ENCODE measurements at regions not wholly inside any gene's neighbourhood (a gene's known extent, or its start where the extent isn't known, plus 50 kb on each side); places are given as distances from the start of the nearest gene placed in this dataset.
"Not testable (repeated sequence)": the region's sequence is repeated elsewhere in the genome, so short reads cannot be mapped to it uniquely, and the experiment has no call there.

DNA sequence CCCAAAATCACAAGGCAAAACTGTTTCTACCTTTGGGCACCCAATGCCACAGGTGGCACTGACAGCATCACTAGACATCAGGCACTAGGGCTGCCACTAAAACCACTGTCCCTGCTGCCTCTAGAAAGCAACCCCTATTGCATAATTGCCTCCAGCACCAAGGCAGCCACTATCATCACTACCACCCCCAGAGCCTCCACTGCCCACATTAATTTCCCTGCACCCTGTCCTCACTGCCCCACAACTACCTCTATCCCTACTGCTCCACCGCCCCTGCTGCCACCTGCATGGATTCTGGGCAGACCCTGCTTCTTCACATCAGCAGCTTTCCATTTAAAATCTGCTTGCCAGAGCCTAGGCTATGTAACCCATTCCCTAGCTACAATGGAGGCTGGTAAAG is 68.6 kb upstream of the CACHD1 start:
- 92 to 95% methylated on average over 1 of the region's 1 CpG for WGBS, 2 donors
- intact Hi-C loops (cut with DNase I), result no loop called here

DNA sequence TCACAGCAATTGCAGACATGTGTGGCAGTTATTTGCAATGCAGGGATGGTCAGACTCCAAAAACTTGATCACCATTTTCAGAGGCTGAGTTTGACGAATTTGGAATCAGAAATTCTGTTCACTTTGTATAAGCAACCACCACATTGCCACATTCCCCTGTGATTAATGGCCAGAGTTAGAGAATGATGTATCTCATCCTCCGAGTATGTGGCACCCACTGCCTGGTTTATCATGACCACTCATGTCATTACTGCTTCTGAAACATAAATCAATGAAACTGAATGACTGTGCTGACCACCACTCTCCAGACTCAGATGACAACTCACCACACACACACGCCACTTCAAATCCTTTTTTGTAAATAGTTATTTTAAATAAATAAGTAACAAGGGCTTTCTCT is 66.6 kb upstream of the CACHD1 start:
- intact Hi-C loops (cut with DNase I), result no loop called here

More for the DNA sequence above, 68.6 kb upstream of the CACHD1 start:
- DNase-seq, result no peak
- no peaks in the 10 kb centered on the region for H3K4me1 ChIP-seq
- no peaks in the 10 kb centered on the region for H3K9me3 ChIP-seq
- no peaks in the 10 kb centered on the region for H3K36me3 ChIP-seq
- no peak overlapping the region for H3K4me3 ChIP-seq (replicated peaks in 1 of 3)
- H3K27me3 ChIP-seq, result no peaks in the 10 kb centered on the region
- no peak overlapping the region for H3K27ac ChIP-seq
- TF ChIP-seq POLR2A (IDR thresholded peaks at IDR 0.05), result no peak
- TF ChIP-seq, protein P1, sequence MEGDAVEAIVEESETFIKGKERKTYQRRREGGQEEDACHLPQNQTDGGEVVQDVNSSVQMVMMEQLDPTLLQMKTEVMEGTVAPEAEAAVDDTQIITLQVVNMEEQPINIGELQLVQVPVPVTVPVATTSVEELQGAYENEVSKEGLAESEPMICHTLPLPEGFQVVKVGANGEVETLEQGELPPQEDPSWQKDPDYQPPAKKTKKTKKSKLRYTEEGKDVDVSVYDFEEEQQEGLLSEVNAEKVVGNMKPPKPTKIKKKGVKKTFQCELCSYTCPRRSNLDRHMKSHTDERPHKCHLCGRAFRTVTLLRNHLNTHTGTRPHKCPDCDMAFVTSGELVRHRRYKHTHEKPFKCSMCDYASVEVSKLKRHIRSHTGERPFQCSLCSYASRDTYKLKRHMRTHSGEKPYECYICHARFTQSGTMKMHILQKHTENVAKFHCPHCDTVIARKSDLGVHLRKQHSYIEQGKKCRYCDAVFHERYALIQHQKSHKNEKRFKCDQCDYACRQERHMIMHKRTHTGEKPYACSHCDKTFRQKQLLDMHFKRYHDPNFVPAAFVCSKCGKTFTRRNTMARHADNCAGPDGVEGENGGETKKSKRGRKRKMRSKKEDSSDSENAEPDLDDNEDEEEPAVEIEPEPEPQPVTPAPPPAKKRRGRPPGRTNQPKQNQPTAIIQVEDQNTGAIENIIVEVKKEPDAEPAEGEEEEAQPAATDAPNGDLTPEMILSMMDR (IDR thresholded peaks at IDR 0.05), result no peak

DNA sequence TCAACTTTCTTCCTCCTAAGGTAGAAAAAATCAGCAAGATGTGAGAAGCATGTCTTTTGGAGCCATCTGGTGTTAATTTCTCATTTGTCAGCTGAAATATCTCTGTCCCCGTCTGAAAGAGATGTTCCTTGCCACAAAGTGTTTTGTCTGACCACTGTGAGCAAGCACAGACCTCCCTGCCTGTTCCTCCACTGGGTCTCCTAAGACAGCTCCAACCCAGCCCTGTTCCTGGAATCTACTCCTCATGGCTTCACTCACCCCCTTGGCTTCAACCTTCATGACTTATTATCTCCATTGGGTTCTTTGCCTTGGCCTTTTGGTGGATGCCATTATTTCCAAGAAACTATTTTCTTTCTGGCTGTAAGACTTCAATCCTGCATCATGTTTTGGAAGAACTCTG is 65.7 kb upstream of the CACHD1 start:
- 70 to 79% methylated on average over 1 of the region's 1 CpG for WGBS, 2 donors
- TF ChIP-seq, protein P1 (IDR thresholded peaks at IDR 0.05), result no peak
- TF ChIP-seq POLR2A (IDR thresholded peaks at IDR 0.05), result no peak
- Histone ChIP-seq H3K36me3 (no peaks in the 10 kb centered on the region), H3K4me3 (replicated peaks in 1 of 3) (no peak overlapping the region), H3K27ac (no peak overlapping the region), H3K9me3 (no peaks in the 10 kb centered on the region), H3K27me3 (no peaks in the 10 kb centered on the region), H3K4me1 (no peaks in the 10 kb centered on the region)
- intact Hi-C loops (cut with DNase I), result no loop called here
- no peak for DNase-seq

More for the DNA sequence above, 66.6 kb upstream of the CACHD1 start:
- Histone ChIP-seq H3K9me3 (no peaks in the 10 kb centered on the region), H3K36me3 (no peaks in the 10 kb centered on the region), H3K4me1 (no peaks in the 10 kb centered on the region), H3K27me3 (no peaks in the 10 kb centered on the region), H3K4me3 (replicated peaks in 1 of 3) (no peak overlapping the region), H3K27ac (no peak overlapping the region)
- TF ChIP-seq, protein P1 (IDR thresholded peaks at IDR 0.05), result no peak
- TF ChIP-seq POLR2A (IDR thresholded peaks at IDR 0.05), result no peak
- 91 to 92% methylated on average over 3 of the region's 3 CpGs for WGBS, 2 donors
- DNase-seq, result no peak

DNA sequence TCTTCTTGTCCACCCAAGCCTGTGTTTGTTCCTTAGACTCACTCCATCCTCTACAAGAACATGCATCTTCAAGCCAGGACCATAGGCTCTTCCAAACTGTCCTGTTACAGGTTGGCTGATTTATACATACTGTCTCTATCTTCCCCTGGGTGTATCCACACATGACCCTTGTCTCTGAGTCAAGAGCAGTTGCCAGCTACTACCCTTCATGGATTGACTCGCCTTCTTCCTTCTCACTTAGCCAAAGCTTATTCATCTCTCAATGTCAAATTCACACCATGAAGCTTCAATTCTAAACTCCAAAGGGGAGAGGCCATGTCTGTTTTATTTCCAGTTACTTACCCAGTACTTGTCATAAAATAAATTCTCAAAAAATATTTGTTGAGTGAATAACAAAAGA is 64.1 kb upstream of the CACHD1 start:
- no peak for TF ChIP-seq POLR2A (IDR thresholded peaks at IDR 0.05)
- TF ChIP-seq, protein P1 (IDR thresholded peaks at IDR 0.05), result no peak
- H3K27ac ChIP-seq, result no peak overlapping the region
- intact Hi-C loops (cut with DNase I), result no loop called here
- no peaks in the 10 kb centered on the region for H3K4me1 ChIP-seq
- H3K4me3 ChIP-seq (replicated peaks in 1 of 3), result no peak overlapping the region
- no peaks in the 10 kb centered on the region for H3K36me3 ChIP-seq
- H3K9me3 ChIP-seq, result no peaks in the 10 kb centered on the region
- DNase-seq, result no peak
- 85 to 89% methylated on average over 1 of the region's 1 CpG for WGBS, 2 donors
- H3K27me3 ChIP-seq, result no peaks in the 10 kb centered on the region

DNA sequence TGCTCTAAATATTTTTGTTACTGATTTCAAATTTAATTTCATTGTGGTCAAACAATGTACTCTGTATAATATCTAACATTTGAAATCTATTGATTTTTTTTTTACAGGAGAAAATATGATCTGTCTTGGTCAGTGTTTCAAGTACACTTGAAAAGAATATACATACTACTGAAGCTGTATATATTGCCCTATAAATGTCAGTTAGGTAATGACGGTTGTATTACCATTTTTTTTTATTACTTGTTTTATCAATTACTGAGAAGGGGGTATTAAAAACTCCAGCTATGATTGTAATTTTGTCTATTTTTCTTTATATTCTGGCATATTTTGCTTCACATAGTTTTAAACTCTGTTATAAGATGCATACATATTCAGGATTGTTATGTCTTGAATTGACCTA is 59.7 kb upstream of the CACHD1 start:
- WGBS, 2 donors, result 93% methylated on average over 1 of the region's 1 CpG
- TF ChIP-seq POLR2A (IDR thresholded peaks at IDR 0.05), result no peak
- TF ChIP-seq, protein P1 (IDR thresholded peaks at IDR 0.05), result no peak
- intact Hi-C loops (cut with DNase I), result no loop called here

DNA sequence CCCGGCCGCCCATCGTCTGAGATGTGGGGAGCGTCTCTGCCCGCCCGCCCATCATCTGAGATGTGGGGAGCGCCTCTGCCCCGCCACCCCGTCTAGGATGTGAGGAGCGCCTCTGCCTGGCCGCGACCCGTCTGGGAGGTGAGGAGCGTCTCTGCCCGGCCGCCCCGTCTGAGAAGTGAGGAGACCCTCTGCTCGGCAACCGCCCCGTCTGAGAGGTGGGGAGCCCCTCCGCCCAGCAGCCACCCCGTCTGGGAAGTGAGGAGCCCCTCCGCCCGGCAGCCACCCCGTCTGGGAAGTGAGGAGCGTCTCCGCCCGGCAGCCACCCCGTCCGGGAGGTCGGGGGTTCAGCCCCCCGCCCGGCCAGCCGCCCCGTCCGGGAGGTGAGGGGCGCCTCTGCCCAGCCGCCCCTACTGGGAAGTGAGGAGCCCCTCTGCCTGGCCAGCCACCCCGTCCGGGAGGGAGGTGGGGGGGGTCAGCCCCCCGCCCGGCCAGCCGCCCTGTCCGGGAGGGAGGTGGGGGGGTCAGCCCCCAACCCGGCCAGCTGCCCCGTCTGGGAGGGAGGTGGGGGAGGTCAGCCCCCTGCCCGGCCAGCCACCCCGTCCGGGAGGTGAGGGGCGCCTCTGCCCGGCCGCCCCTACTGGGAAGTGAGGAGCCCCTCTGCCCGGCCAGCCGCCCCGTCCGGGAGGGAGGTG is 54.9 kb upstream of the CACHD1 start:
- WGBS, 2 donors, result 92 to 94% methylated on average over 9 to 17 of the region's 56 CpGs
- intact Hi-C loops (cut with DNase I); H3K4me1 ChIP-seq; H3K36me3 ChIP-seq; H3K9me3 ChIP-seq; DNase-seq; H3K4me3 ChIP-seq (replicated peaks in 1 of 3); H3K27ac ChIP-seq; H3K27me3 ChIP-seq: not testable (repeated sequence)

More for the DNA sequence above, 59.7 kb upstream of the CACHD1 start:
- no peak overlapping the region for H3K27ac ChIP-seq
- no peaks in the 10 kb centered on the region for H3K27me3 ChIP-seq
- DNase-seq, result no peak
- no peak overlapping the region for H3K4me3 ChIP-seq (replicated peaks in 1 of 3)
- no peaks in the 10 kb centered on the region for H3K9me3 ChIP-seq
- no peaks in the 10 kb centered on the region for H3K36me3 ChIP-seq
- no peaks in the 10 kb centered on the region for H3K4me1 ChIP-seq
